ENCODE measurements at regions not wholly inside any gene's neighbourhood (a gene's known extent, or its start where the extent isn't known, plus 50 kb on each side); places are given as distances from the start of the nearest gene placed in this dataset.

DNA sequence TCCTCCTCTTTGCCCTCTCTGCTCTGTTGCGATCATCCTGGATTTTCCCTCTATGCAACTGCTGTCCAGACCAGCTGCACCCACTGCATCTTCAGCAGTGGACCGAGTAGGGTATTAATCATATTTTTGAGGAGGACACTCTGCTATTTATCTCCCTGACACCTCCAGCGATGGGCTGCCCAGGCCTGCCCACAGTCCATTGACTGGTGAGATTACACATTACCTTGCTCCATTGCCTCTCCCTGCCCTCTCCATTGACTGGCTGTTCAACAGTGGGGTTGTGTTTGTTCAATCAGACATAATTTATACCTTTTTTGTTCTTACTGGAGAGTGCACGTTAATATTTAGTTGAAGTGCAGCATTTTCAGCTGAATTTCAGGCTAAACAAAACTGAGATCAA lies 559.3 kb upstream of the ARRDC4 start:
- ATAC-seq (no peak), DNase-seq (ENCODE audit: low spot score) (no peak), FAIRE-seq (no peak)
- Histone ChIP-seq H3K27ac (ENCODE audit: extremely low read length, insufficient read depth, low read length) (no peak overlapping the region), H3K9ac (ENCODE audit: insufficient read depth, low read depth, low read length) (no peak overlapping the region), H3K9me3 (ENCODE audit: low read length) (peaks cover 90% of the 10 kb centered on the region), H3K4me2 (ENCODE audit: low read depth, low read length) (no peak overlapping the region), H3K4me3 (replicated peaks in 1 of 3; ENCODE audit: insufficient read depth in 1 of 3, low read depth in 2 of 3, low read length in 3 of 3) (no peak overlapping the region), H2AFZ (ENCODE audit: low read length) (no peak overlapping the region), H3K36me3 (replicated peaks in 1 of 2; ENCODE audit: control insufficient read depth in 1 of 2, insufficient read depth in 2 of 2, low read length in 2 of 2) (no peaks in the 10 kb centered on the region), H3K79me2 (ENCODE audit: insufficient read depth, low read length) (no peaks in the 10 kb centered on the region), H3K4me1 (ENCODE audit: insufficient read depth, low read length) (no peaks in the 10 kb centered on the region), H4K20me1 (ENCODE audit: insufficient read depth, low read length) (no peaks in the 10 kb centered on the region), H3K27me3 (ENCODE audit: control insufficient read depth in 1 of 2, insufficient read depth in 2 of 2, low read length in 2 of 2) (no peaks in the 10 kb centered on the region)
- TF ChIP-seq, protein P1, sequence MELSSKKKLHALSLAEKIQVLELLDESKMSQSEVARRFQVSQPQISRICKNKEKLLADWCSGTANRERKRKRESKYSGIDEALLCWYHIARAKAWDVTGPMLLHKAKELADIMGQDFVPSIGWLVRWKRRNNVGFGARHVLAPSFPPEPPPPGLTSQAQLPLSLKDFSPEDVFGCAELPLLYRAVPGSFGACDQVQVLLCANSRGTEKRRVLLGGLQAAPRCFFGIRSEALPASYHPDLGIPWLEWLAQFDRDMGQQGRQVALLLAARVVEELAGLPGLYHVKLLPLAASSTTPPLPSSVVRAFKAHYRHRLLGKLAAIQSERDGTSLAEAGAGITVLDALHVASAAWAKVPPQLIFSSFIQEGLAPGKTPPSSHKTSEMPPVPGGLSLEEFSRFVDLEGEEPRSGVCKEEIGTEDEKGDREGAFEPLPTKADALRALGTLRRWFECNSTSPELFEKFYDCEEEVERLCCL (CRISPR knock-in tag; IDR thresholded peaks at IDR 0.05; ENCODE audit: borderline replicate concordance), result no peak
- TF ChIP-seq, protein P2, sequence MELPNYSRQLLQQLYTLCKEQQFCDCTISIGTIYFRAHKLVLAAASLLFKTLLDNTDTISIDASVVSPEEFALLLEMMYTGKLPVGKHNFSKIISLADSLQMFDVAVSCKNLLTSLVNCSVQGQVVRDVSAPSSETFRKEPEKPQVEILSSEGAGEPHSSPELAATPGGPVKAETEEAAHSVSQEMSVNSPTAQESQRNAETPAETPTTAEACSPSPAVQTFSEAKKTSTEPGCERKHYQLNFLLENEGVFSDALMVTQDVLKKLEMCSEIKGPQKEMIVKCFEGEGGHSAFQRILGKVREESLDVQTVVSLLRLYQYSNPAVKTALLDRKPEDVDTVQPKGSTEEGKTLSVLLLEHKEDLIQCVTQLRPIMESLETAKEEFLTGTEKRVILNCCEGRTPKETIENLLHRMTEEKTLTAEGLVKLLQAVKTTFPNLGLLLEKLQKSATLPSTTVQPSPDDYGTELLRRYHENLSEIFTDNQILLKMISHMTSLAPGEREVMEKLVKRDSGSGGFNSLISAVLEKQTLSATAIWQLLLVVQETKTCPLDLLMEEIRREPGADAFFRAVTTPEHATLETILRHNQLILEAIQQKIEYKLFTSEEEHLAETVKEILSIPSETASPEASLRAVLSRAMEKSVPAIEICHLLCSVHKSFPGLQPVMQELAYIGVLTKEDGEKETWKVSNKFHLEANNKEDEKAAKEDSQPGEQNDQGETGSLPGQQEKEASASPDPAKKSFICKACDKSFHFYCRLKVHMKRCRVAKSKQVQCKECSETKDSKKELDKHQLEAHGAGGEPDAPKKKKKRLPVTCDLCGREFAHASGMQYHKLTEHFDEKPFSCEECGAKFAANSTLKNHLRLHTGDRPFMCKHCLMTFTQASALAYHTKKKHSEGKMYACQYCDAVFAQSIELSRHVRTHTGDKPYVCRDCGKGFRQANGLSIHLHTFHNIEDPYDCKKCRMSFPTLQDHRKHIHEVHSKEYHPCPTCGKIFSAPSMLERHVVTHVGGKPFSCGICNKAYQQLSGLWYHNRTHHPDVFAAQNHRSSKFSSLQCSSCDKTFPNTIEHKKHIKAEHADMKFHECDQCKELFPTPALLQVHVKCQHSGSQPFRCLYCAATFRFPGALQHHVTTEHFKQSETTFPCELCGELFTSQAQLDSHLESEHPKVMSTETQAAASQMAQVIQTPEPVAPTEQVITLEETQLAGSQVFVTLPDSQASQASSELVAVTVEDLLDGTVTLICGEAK (IDR thresholded peaks at IDR 0.05), result no peak
- TF ChIP-seq, protein P2 (CRISPR knock-in tag; IDR thresholded peaks at IDR 0.05), result no peak
- TF ChIP-seq PAWR (CRISPR knock-in tag; IDR thresholded peaks at IDR 0.05; ENCODE audit: borderline replicate concordance) (no peak), ATF7 (IDR thresholded peaks at IDR 0.05) (no peak), ATF7 (CRISPR knock-in tag; IDR thresholded peaks at IDR 0.05) (no peak)
- TF ChIP-seq, protein P3, sequence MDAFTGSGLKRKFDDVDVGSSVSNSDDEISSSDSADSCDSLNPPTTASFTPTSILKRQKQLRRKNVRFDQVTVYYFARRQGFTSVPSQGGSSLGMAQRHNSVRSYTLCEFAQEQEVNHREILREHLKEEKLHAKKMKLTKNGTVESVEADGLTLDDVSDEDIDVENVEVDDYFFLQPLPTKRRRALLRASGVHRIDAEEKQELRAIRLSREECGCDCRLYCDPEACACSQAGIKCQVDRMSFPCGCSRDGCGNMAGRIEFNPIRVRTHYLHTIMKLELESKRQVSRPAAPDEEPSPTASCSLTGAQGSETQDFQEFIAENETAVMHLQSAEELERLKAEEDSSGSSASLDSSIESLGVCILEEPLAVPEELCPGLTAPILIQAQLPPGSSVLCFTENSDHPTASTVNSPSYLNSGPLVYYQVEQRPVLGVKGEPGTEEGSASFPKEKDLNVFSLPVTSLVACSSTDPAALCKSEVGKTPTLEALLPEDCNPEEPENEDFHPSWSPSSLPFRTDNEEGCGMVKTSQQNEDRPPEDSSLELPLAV (CRISPR knock-in tag; conservative IDR thresholded peaks at IDR 0.05; ENCODE audit: low read depth), result no peak
- POLR2A ChIA-PET, result no interaction called here
- CTCF ChIA-PET (ENCODE audit: low intra/inter-chr PET ratio, low total read pairs), result no interaction called here
- WGBS (ENCODE audit: low lambda C conversion rate), result 15% methylated on average over 4 of the region's 4 CpGs
- in situ Hi-C loops (cut with HindIII; ENCODE audit: extremely low pct_ligation_motif_present, low pct_unique_long_range_greater_than_20kb) (no loop called here), intact Hi-C loops (cut with micrococcal nuclease; ENCODE audit: unreplicated experiment) (no loop called here)
- no TSS peak for BruUV-seq (replicated peaks)

All from HepG2 (cell line).